HuH-7 (cell line): ENCODE measurements at regions not wholly inside any gene's neighbourhood (a gene's known extent, or its start where the extent isn't known, plus 50 kb on each side); places are given as distances from the start of the nearest gene placed in this dataset.

ENCODE experiments used
- DNase-seq: peaks from one replicate; pipeline ENCODE4 v3.0.0; 2011; ENCODE audit warnings: low spot score

GRCh38 chr3:184659797-184660301 is 52.0 kb downstream of the MAGEF1 start:
- no peak for DNase-seq

DNA sequence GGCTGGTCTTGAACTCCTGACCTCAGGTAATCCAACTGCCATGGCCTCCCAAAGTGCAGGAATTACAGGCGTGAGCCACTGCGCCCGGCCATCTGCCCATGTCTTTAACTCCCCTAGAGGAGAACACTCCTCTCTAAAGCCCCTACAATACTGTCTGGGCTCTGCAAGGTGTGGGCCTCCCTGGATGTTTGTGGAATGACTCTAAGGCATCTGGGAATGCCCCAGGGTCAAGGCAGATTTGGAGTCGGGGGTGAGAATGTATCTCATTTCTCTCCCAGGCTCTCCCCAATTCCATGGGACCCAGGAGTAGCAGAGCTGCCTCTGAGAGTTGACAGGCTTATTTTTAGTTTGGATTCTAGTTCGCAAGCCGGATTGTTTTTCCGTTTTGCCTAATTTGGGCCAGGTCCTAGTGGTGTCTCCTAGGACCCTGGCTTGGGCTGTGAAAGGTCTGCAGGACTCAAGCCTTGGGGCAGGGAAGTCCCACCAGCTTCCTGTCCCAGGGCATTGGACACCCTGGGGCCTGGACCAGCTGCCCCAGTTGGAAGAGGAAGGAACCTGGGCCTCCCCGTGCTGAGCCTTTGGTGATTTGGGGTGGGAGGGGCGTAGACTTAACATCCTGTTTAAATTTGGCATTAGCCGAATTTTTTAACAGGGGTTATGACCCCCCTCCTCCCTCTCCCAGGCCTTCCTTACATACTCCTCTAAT is 53.5 kb downstream of the MAGEF1 start:
- no peak for DNase-seq

DNA sequence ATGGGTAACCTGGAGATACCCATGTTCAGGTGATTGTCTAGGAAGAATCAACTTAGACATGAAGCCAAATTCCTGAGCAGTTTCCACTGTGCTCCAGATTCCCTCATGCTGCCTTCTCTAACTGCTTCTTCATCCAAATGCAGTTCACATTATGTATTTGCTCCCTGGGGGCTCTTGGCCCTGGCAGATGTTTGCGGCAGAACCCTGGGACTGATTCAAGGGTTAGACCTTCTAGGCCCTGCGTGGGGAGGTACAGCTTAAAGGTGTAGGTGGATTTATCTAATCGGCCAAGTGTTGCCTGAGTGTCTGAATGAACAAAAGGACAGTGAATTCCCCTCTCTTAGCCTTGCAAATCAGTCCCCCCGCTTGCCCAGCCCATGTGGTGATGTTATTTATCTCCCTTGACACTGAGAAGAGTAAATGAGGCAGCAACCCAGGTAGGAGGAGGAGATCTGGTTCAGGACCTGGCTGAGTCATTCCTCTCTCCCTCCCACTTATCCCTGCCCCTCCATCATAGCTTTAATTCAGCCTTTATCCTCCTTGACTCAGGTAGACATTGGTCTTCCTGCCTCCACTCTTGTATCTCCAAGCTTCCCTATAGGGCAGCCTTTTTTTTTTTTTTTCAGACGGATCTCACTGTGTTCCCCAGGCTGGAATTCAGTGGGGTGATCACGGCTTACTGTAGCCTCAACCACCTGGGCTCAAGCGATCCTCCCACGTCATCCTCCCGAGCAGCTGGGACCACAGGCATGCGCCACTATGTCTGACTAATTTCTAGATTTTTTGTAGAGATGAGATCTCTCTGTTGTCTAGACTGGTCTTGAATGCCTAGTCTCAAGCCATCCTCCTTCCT is 54.8 kb downstream of the MAGEF1 start:
- no peak for DNase-seq

- DNase-seq, result no peak
These were observed 55.4 kb downstream of the MAGEF1 start for GRCh38 chr3:184656458-184656828.

DNA sequence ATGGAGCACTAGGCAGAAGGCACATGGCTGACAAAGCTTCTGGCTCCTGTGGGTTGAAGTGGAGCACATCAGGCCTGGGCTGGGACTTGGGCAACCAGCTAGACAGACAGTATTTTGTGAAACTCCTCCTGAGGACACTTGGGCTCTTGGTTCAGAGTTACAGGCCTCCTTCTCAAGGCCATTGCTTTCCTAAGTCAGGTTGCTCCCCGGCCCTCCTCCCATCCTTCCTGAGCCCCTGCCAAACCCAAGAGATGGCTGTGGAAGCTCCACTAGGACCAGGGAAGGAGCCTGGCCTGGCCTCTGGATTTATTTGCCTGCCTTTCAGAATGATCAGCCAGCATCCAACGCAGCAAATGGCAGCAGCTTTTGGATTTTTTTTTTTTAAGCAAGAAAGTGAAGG is 56.3 kb downstream of the MAGEF1 start:
- no peak for DNase-seq

GRCh38 chr3:184654375-184654774 is 57.5 kb downstream of the MAGEF1 start:
- DNase-seq, result no peak

- DNase-seq, result no peak
These were observed 59.4 kb downstream of the MAGEF1 start for GRCh38 chr3:184652465-184652864.

- no peak for DNase-seq
These were observed 60.0 kb downstream of the MAGEF1 start for GRCh38 chr3:184651904-184652303.

DNA sequence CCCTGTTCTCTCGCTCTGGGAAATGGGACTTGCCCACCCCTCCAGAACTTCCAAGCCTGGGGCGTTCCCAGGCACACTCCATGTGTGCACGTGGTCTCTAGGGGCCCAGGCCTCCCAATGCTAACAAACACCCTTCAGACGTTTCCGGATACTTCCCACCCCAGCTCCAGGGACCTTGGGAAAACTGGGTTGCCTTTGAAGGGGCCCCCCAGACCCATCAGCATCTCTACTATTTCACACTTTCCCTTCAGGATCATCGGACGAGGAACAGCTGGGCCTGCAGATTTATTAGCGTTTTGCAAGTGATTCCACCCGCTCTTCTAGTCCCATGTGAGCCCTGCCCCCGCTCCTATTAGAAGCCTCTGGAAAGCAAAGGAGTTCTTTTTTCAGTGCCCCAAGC is 63.2 kb downstream of the MAGEF1 start:
- no peak for DNase-seq

DNA sequence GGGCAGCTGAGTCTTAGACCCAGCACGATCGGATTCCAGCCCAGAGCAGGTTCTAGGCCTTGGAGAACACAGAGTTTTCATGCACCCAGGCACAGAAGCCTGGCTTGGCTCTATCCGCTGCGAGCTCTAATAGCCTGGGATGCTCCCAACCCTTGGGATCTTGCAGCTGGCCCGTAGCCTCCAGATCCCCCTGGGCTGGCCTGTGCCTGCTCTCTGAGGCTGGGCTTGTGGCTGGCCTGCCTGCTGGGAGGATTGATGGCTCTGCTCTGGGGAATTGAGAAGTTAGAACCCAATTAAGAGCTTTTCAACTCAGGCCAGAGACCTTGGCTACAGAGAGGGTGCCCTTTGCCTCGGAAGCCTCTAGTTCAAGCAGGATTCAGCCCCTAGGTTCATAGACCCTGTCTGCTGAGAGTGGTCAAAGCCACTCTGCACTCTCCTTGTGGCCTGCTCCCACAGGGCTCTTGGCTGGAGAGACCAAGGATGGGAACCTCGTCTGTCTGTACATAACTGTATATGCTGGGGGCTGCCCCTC is 64.4 kb downstream of the MAGEF1 start:
- DNase-seq, result no peak

- DNase-seq, result peak; percentile 82
These were observed 66.5 kb downstream of the MAGEF1 start for GRCh38 chr3:184645336-184645735.

GRCh38 chr3:184643442-184643841 is 68.4 kb downstream of the MAGEF1 start:
- DNase-seq, result no peak

DNA sequence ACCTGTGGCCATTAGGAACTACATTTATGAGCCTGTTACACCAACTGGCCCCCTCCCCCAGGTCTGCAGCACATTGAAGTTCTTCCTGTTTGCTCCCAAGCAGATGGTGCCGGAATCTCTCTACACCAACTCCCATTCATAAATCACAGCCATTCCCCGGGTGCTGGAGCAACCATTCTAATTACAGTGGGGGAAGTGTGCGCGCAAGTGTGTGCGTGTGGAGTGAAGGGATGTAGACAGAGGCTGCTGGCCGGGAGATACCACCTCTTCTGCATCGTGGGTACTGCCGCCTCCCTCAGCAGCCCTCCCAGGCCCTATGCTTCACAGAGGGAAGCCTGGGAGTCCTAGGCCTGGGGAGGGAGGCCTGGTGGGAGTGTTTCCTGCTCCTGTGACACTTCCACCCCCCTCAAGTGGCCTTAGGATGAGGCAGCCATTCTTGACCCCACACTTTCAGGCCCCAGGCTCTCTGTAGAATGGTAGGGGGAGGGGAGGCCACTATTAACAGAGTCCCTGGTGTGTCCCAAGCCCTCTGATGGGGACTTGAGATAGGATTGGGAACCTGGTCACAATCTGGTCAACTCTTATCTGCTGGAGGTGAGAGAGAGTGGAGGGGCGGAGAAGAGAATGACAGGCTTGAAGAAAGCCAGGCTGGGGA is 69.1 kb downstream of the MAGEF1 start:
- no peak for DNase-seq

DNA sequence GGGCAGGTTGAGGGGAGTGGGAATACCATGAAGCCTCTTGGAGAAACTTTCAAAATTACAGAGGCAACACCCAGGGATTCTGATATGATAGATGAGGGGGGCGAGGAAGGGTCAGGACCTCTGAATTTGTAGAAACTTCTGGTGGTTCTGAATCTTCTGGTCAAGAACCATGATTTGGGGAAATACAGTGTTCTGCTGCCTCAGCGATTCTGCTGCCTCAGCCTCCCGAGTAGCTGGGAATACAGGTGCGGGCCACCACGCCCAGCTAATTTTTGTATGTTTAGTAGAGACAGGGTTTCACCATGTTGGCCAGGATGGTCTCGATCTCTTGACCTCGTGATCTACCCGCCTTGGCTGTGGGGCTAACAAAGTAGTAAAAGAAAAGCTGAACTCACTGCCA is 70.4 kb downstream of the MAGEF1 start:
- no peak for DNase-seq

GRCh38 chr3:184639351-184639750 is 72.5 kb downstream of the MAGEF1 start:
- no peak for DNase-seq

GRCh38 chr3:184637705-184638104 is 74.2 kb downstream of the MAGEF1 start:
- DNase-seq, result no peak

DNA sequence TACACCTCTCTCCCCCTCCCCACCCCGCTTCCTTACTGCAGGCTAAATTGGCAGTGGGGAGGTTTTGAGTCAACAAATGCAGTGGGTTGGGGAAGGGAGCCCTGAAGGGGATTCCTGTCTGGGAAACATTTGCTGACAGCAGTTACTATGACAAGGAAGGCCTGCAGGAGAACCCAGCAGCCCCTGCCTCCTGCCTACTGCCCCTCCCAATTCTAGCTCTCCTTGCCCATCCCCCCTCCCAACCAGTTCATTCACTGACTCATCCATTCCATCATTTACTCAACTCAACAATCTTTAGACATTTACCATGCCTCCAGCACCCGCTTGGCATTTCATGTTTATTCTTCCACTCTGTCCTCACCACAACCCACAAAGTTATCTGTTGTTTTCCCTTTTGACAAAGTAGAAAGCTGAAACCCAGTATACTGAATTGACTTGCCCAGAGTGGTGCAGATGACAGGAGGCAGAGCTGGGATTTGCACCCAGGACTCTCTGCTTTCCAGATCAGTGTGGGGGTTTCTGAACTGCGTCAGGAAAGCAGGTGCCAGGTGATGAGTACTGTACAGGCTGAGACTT is 75.0 kb downstream of the MAGEF1 start:
- no peak for DNase-seq

DNA sequence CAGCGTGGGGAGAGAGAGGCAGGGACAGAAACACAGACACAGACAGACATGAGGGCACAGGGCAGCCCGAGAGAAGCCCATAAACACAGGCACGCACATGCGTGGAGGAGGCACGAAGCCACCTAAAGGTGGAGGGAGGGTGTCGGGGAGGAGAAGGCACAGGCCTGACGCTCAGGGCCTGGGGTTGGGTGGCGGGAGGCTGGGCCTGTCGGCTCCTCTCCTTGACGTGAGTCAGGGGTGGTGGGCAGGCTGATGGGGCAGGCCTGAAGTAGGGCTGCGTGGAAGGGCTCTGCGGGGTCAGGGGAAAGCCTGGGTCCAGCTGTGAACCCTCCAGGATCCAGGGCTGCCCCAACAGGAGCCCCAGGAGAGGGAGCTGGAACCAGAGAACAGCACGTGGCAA is 74.2 kb downstream of the EPHB3 start:
- no peak for DNase-seq

- DNase-seq, result no peak
These were observed 73.5 kb downstream of the EPHB3 start for GRCh38 chr3:184635126-184635525.

GRCh38 chr3:184633237-184633579 is 71.6 kb downstream of the EPHB3 start:
- no peak for DNase-seq

GRCh38 chr3:184632551-184633236 is 71.1 kb downstream of the EPHB3 start:
- DNase-seq, result no peak
